Neural progenitor cell (in vitro differentiated cells): ENCODE measurements at regions not wholly inside any gene's neighbourhood (a gene's known extent, or its start where the extent isn't known, plus 50 kb on each side); places are given as distances from the start of the nearest gene placed in this dataset.

ENCODE experiments used
- DNase-seq: peaks from one replicate; pipeline ENCODE4 v3.0.0-alpha.2; 2016; ENCODE audit warnings: low spot score
- H2AFZ ChIP-seq: fragments of 200-600 bp; sonication (generic); replicated peaks from 2 replicates; pipeline ENCODE4 v1.6.1; 2016; ENCODE audit warnings: antibody characterized with exemption
- H3F3A ChIP-seq: fragments of 200-600 bp; sonication (generic); 2 replicates; pipeline ENCODE4 v1.6.1; 2016; ENCODE audit warnings: antibody characterized with exemption, low read depth
- H3K27ac ChIP-seq: fragments of 200-600 bp; sonication (generic); 2 replicates; pipeline ENCODE4 v1.5.1; 2016; ENCODE audit warnings: mild to moderate bottlenecking
- H3K27me3 ChIP-seq: fragments of 200-600 bp; sonication (generic); 2 replicates; pipeline ENCODE4 v1.6.1; 2016; ENCODE audit warnings: mild to moderate bottlenecking, moderate library complexity
- H3K36me3 ChIP-seq: fragments of 200-600 bp; sonication (generic); 2 replicates; pipeline ENCODE4 v1.5.1; 2016
- H3K4me1 ChIP-seq: fragments of 200-600 bp; sonication (generic); 2 replicates; pipeline ENCODE4 v1.6.1; 2016; ENCODE audit warnings: mixed run types
- H3K4me2 ChIP-seq: fragments of 200-600 bp; sonication (generic); 2 replicates; pipeline ENCODE4 v1.6.1; 2016
- H3K4me3 ChIP-seq: fragments of 200-600 bp; sonication (generic); 2 replicates; pipeline ENCODE4 v1.5.1; 2016
- H3K79me2 ChIP-seq: fragments of 200-600 bp; sonication (generic); 2 replicates; pipeline ENCODE4 v1.6.1; 2016; ENCODE audit warnings: low read depth
- H3K9ac ChIP-seq: fragments of 200-600 bp; sonication (generic); 2 replicates; pipeline ENCODE4 v1.6.1; 2016
- H3K9me3 ChIP-seq: fragments of 200-600 bp; sonication (generic); 2 replicates; pipeline ENCODE4 v1.5.1; 2016; ENCODE audit warnings: low read depth
- H4K20me1 ChIP-seq: fragments of 200-600 bp; sonication (generic); 2 replicates; pipeline ENCODE4 v1.6.1; 2016; ENCODE audit warnings: low read depth
- H3K27ac Mint-ChIP-seq: 3 replicates; pipeline ENCODE4 v1.8.0; 2021; ENCODE audit warnings: mixed read lengths
- H3K27me3 Mint-ChIP-seq: 2 replicates; pipeline ENCODE4 v1.8.0; 2022; ENCODE audit warnings: low read depth, mild to moderate bottlenecking, inconsistent platforms, moderate library complexity, mixed read lengths; ENCODE audit not compliant: insufficient read depth
- H3K36me3 Mint-ChIP-seq: 3 replicates; pipeline ENCODE4 v1.8.0; 2021; ENCODE audit warnings: mixed read lengths
- H3K4me1 Mint-ChIP-seq: 3 replicates; pipeline ENCODE4 v1.8.0; 2021; ENCODE audit warnings: mixed read lengths
- H3K4me3 Mint-ChIP-seq: 3 replicates; pipeline ENCODE4 v1.8.0; 2021; ENCODE audit warnings: mild to moderate bottlenecking, moderate library complexity, mixed read lengths
- H3K9me3 Mint-ChIP-seq: 3 replicates; pipeline ENCODE4 v1.8.0; 2020; ENCODE audit warnings: mixed read lengths
- CTCF ChIP-seq: fragments of 200-600 bp; sonication (generic); IDR thresholded peaks from 2 replicates; pipeline ENCODE4 v1.5.1; 2017; ENCODE audit warnings: antibody characterized with exemption, mild to moderate bottlenecking
- EZH2 ChIP-seq: fragments of 200-600 bp; sonication (generic); IDR thresholded peaks from 2 replicates; pipeline ENCODE4 v1.6.1; 2017; ENCODE audit warnings: antibody characterized with exemption, mild to moderate bottlenecking, moderate library complexity
- EZH2phosphoT487 ChIP-seq: fragments of 200-600 bp; sonication (generic); IDR thresholded peaks from 2 replicates; pipeline ENCODE4 v1.6.1; 2017; ENCODE audit warnings: antibody characterized with exemption

GRCh38 chrX:69366183-69366582 is 137.9 kb upstream of the NALF2 start:
- H3K9me3 Mint-ChIP-seq = peaks cover 2% of the 10 kb centered on the region
- no peak overlapping the region for H3K27ac Mint-ChIP-seq
- DNase-seq = no peak

GRCh38 chrX:69365755-69366154 is 138.4 kb upstream of the NALF2 start:
- Histone ChIP-seq H3K79me2 (no peaks in the 10 kb centered on the region), H3F3A (no peaks in the 10 kb centered on the region), H2AFZ (no peak overlapping the region), H3K9ac (no peak overlapping the region), H3K9me3 (no peaks in the 10 kb centered on the region), H3K27ac (no peak overlapping the region), H3K27me3 (no peaks in the 10 kb centered on the region), H3K4me1 (peaks cover 8% of the 10 kb centered on the region), H3K36me3 (no peaks in the 10 kb centered on the region), H4K20me1 (no peaks in the 10 kb centered on the region), H3K4me2 (no peak overlapping the region), H3K4me3 (no peak overlapping the region)
- Mint-ChIP-seq H3K27me3 (peaks cover 7% of the 10 kb centered on the region), H3K4me3 (no peak overlapping the region), H3K27ac (no peak overlapping the region), H3K36me3 (no peaks in the 10 kb centered on the region), H3K4me1 (peaks cover 14% of the 10 kb centered on the region), H3K9me3 (peaks cover 2% of the 10 kb centered on the region)
- TF ChIP-seq EZH2phosphoT487 = no peak
- TF ChIP-seq CTCF = no peak
- no peak for TF ChIP-seq EZH2
- no peak for DNase-seq

More at GRCh38 chrX:69366183-69366582, 137.9 kb upstream of the NALF2 start:
- Mint-ChIP-seq H3K36me3 (no peaks in the 10 kb centered on the region), H3K4me3 (no peak overlapping the region), H3K27me3 (peaks cover 8% of the 10 kb centered on the region), H3K4me1 (peaks cover 14% of the 10 kb centered on the region)
- no peaks in the 10 kb centered on the region for H3K27me3 ChIP-seq
- peaks cover 7% of the 10 kb centered on the region for H3K4me1 ChIP-seq
- H3K9ac ChIP-seq = no peak overlapping the region
- no peaks in the 10 kb centered on the region for H3K36me3 ChIP-seq
- H2AFZ ChIP-seq = no peak overlapping the region
- no peak overlapping the region for H3K4me2 ChIP-seq
- no peaks in the 10 kb centered on the region for H3F3A ChIP-seq
- H3K4me3 ChIP-seq = no peak overlapping the region
- no peak for TF ChIP-seq CTCF
- no peak for TF ChIP-seq EZH2
- no peak for TF ChIP-seq EZH2phosphoT487
- H4K20me1 ChIP-seq = no peaks in the 10 kb centered on the region
- no peaks in the 10 kb centered on the region for H3K9me3 ChIP-seq
- no peak overlapping the region for H3K27ac ChIP-seq
- no peaks in the 10 kb centered on the region for H3K79me2 ChIP-seq

- Histone ChIP-seq H3K4me2 (no peak overlapping the region), H3K79me2 (no peaks in the 10 kb centered on the region), H3K27me3 (no peaks in the 10 kb centered on the region), H3K27ac (no peak overlapping the region), H2AFZ (no peak overlapping the region), H3K36me3 (no peaks in the 10 kb centered on the region), H3K9ac (no peak overlapping the region), H3F3A (no peaks in the 10 kb centered on the region), H3K9me3 (no peaks in the 10 kb centered on the region), H4K20me1 (no peaks in the 10 kb centered on the region), H3K4me1 (peaks cover 11% of the 10 kb centered on the region), H3K4me3 (no peak overlapping the region)
- Mint-ChIP-seq H3K36me3 (no peaks in the 10 kb centered on the region), H3K4me3 (no peak overlapping the region), H3K27me3 (peaks cover 7% of the 10 kb centered on the region), H3K9me3 (peaks cover 2% of the 10 kb centered on the region), H3K27ac (no peak overlapping the region), H3K4me1 (peaks cover 14% of the 10 kb centered on the region)
- TF ChIP-seq EZH2phosphoT487 (no peak), EZH2 (no peak), CTCF (no peak)
- DNase-seq = no peak
These were observed 138.8 kb upstream of the NALF2 start for GRCh38 chrX:69365349-69365748.
